Left lung (tissue), 4 donors: ENCODE measurements at regions not wholly inside any gene's neighbourhood (a gene's known extent, or its start where the extent isn't known, plus 50 kb on each side); places are given as distances from the start of the nearest gene placed in this dataset.

Experiments used
- ATAC-seq: fragments of 200-7000 bp; cut with Tn5 transposase; one replicate; pipeline ENCODE4 v1.9.1; 2020; ENCODE audit warnings: moderate library complexity
- DNase-seq, 4 donors: peaks; one replicate each; pipeline ENCODE4 v3.0.0-alpha.2; 2013 to 2020
- H3K27ac ChIP-seq, 2 donors: fragments of 200-600 bp; sonication (generic) in 1 of 2; one replicate each; pipeline versions ENCODE4 v1.5.0 to v1.8.0; 2020 to 2021
- H3K27me3 ChIP-seq, 2 donors: fragments of 200-600 bp; sonication (generic) in 1 of 2; one replicate each; pipeline versions ENCODE4 v1.5.0 to v1.8.0; 2020 to 2021
- H3K36me3 ChIP-seq, 2 donors: fragments of 200-600 bp; sonication (generic) in 1 of 2; one replicate each; pipeline versions ENCODE4 v1.5.0 to v1.8.0; 2020 to 2021
- H3K4me1 ChIP-seq, 2 donors: fragments of 200-600 bp; one replicate each; pipeline ENCODE4 v1.8.0; 2021
- H3K4me3 ChIP-seq, 2 donors: fragments of 200-600 bp; sonication (generic) in 1 of 2; one replicate each; pipeline versions ENCODE4 v1.5.0 to v1.8.0; 2020 to 2021; ENCODE audit warnings: mild to moderate bottlenecking in 1 of 2
- H3K9me3 ChIP-seq, 2 donors: fragments of 200-600 bp; sonication (generic) in 1 of 2; one replicate each; pipeline versions ENCODE4 v1.5.0 to v1.8.0; 2020 to 2021
- intact Hi-C, 2 donors: fragments of 100-400 bp; cut with DNase I; formaldehyde crosslinking; loops; one replicate each; pipeline versions ENCODE4 v1.11.2 to v1.14.2; 2022
- TF ChIP-seq, protein P1 (sequence below), 2 donors: fragments of 200-600 bp; sonication (generic) in 1 of 2; IDR thresholded peaks; one replicate each; pipeline versions ENCODE4 v1.5.0 to v1.8.0; 2021; ENCODE audit warnings: antibody characterized with exemption in 2 of 2
- donor health status: DM: no; HTN: yes; CAD: no.
- donor health status: DM: no; HTN: no; CAD: no.

DNA sequence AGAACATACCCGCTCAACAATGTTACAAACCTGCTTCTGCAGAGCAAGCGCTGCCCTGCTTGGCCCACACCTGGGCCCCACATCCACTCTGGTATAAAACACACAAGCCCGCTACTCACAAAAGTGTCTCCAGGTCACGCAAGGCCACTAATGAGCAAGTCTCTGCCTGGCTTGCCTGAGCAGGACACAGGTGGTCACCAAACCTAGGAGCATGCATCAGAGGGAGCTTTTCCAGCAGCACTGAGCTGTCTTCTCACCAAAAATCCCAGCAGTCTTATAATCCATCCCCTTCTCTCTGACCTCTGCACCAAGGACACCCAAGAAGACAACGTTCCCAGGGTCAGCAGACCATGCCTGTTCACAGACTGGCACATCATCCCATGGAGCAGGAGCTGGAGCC is 100.8 kb downstream of the DLL1 start:
- no peaks in the 10 kb centered on the region for H3K4me1 ChIP-seq
- peaks cover 0 to 10% of the 10 kb centered on the region in 2 donors for H3K27me3 ChIP-seq
- H3K9me3 ChIP-seq: peaks cover 0 to 7% of the 10 kb centered on the region in 2 donors
- intact Hi-C loops: no loop called here
- no peak overlapping the region for H3K27ac ChIP-seq
- ATAC-seq (no peak), DNase-seq (no peak)
- TF ChIP-seq, protein P1, sequence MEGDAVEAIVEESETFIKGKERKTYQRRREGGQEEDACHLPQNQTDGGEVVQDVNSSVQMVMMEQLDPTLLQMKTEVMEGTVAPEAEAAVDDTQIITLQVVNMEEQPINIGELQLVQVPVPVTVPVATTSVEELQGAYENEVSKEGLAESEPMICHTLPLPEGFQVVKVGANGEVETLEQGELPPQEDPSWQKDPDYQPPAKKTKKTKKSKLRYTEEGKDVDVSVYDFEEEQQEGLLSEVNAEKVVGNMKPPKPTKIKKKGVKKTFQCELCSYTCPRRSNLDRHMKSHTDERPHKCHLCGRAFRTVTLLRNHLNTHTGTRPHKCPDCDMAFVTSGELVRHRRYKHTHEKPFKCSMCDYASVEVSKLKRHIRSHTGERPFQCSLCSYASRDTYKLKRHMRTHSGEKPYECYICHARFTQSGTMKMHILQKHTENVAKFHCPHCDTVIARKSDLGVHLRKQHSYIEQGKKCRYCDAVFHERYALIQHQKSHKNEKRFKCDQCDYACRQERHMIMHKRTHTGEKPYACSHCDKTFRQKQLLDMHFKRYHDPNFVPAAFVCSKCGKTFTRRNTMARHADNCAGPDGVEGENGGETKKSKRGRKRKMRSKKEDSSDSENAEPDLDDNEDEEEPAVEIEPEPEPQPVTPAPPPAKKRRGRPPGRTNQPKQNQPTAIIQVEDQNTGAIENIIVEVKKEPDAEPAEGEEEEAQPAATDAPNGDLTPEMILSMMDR (IDR thresholded peaks at IDR 0.05): no peak
- H3K36me3 ChIP-seq: no peaks in the 10 kb centered on the region
- no peak overlapping the region for H3K4me3 ChIP-seq

DNA sequence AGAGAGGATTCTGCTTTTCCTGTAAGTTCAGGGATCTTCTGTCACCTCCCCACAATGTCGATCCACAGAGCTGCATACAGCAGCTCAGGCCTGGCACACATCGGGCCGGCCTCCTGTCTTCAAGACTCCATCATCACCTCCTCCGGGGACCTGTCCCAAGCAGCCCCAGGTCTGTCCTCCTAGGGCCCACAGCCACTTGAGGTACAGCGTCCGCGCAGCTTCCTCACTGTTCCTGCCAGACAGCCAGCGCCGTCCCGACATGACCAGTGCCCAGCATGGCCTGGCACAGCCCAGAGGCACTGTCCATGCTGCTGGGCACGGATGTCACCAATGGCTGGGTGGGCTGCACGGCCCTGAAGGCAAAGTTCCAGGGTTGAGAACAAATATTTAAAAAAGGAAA is 101.6 kb downstream of the DLL1 start:
- no peak for DNase-seq

DNA sequence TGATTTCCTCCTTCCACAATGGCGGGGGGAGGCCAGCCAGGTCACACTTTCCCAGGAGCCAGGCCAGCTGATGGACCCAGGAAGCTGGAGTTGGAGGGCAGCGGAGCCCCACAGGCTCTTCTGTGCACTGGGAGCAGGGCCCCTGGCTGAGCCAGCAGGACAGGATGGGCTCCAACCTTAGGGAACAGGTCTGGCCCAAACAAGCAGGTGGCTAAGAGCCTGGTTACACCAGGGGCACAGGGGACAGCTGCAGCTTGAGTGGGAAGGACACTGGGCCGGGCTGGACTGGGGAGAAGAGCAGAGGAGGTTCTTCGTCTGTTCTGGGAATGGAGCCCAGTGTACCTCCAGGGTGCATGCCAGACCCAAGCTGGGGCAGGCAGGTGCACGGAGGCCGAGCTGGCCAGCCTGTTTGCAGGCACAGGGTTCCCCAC is 102.3 kb downstream of the DLL1 start:
- TF ChIP-seq, protein P1 (IDR thresholded peaks at IDR 0.05): no peak
- Histone ChIP-seq H3K36me3 (no peaks in the 10 kb centered on the region), H3K27me3 (peaks cover 0 to 10% of the 10 kb centered on the region in 2 donors), H3K4me3 (no peak overlapping the region), H3K27ac (no peak overlapping the region), H3K4me1 (no peaks in the 10 kb centered on the region), H3K9me3 (no peaks in the 10 kb centered on the region)
- intact Hi-C loops: no loop called here
- ATAC-seq: no peak
- peak in 1 of 4 donors; percentile 54 for DNase-seq

More for the DNA sequence above, 101.6 kb downstream of the DLL1 start:
- no peak overlapping the region for H3K27ac ChIP-seq
- peaks cover 0 to under 1% of the 10 kb centered on the region in 2 donors for H3K9me3 ChIP-seq
- no peaks in the 10 kb centered on the region for H3K4me1 ChIP-seq
- intact Hi-C loops: no loop called here
- ATAC-seq: no peak
- peaks cover 0 to 10% of the 10 kb centered on the region in 2 donors for H3K27me3 ChIP-seq
- H3K36me3 ChIP-seq: no peaks in the 10 kb centered on the region
- H3K4me3 ChIP-seq: no peak overlapping the region
- TF ChIP-seq, protein P1 (IDR thresholded peaks at IDR 0.05): no peak

DNA sequence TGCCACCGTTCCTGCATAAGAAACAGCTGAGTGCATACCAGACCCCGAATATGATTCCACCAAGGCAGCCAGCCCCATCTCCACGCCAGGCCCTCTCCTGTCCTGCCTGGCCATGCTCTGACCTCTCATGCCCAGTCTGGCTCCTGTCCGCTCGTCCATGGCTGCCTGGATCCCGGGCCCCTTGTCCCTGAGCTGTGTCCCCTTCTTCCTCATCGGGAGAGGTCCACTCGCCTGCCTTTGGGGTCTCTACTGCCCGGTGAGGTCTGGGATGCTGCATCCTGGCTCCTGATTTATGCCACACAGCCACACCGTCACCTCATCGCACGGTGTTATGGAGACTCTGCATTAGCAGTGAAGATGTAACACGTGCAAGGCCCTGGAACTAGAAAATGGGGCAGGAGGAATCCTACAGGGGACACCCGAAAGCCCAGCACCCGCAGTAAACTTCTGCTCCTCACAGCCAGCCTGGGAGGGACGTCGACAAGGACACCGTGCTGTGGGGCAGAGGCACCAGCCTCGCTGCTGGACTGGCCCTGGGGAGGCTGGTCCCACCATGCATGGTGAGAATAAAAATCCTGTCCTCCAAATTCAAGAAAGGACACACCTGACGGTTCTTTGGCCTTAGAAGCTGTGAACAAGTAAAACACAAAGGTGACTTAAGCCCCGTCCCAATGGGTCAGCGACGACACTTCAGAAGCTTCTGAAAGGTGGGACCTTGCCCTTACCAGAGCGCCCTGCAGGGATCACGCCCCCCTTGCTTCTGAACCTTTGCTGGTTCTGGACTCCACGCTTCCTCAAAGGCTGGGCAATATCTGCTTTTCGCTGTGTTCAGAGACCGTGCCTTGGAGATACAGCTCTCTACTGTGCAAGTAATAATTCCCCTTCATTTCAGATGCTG is 103.0 kb downstream of the DLL1 start:
- intact Hi-C loops: no loop called here
- no peaks in the 10 kb centered on the region for H3K36me3 ChIP-seq
- no peaks in the 10 kb centered on the region for H3K9me3 ChIP-seq
- DNase-seq: no peak
- peaks cover 0 to 7% of the 10 kb centered on the region in 2 donors for H3K27me3 ChIP-seq
- TF ChIP-seq, protein P1 (IDR thresholded peaks at IDR 0.05): no peak
- ATAC-seq: no peak
- H3K4me1 ChIP-seq: no peaks in the 10 kb centered on the region
- no peak overlapping the region for H3K4me3 ChIP-seq
- H3K27ac ChIP-seq: no peak overlapping the region

DNA sequence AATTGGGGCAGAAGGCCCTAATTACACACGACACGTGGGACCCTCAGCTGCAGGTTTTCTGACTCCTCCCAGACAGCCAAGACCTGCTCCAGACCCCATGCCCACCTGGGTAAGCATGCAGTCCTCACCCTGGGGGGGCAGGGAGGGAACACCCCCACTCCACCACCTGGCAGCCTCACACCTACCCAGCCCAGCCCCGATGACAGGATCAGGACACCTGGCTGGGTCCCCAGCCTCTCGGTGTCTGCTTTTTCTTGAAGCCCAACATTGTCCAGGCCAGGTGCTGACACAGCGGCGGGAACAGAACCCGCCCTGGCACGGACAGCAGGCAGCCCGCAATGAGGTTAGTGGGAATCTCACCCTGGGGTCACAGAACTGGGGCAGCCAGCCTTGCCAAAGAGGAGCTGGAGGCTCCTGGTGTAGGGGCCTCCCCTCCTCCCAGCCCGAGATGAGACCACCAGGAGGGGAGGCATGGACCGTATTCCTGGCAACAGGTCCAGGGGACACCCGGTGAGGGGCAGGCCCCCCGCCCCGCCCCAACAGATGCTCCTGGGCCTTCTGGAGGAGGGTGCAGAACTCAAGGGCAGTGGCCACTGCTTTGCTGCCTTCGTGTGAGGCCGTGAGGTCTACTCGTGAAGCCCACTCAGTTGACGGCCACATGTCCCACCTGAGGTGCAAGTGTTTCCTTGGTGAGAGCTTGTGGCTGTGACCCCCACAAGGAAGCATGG is 103.8 kb downstream of the DLL1 start:
- no peaks in the 10 kb centered on the region for H3K4me1 ChIP-seq
- DNase-seq (no peak), ATAC-seq (no peak)
- no peaks in the 10 kb centered on the region for H3K36me3 ChIP-seq
- H3K27me3 ChIP-seq: peaks cover 0 to 3% of the 10 kb centered on the region in 2 donors
- H3K9me3 ChIP-seq: no peaks in the 10 kb centered on the region
- H3K4me3 ChIP-seq: no peak overlapping the region
- TF ChIP-seq, protein P1 (IDR thresholded peaks at IDR 0.05): no peak
- no peak overlapping the region for H3K27ac ChIP-seq
- intact Hi-C loops: no loop called here
